Type B pancreatic cell (in vitro differentiated cells): ENCODE measurements at regions not wholly inside any gene's neighbourhood (a gene's known extent, or its start where the extent isn't known, plus 50 kb on each side); places are given as distances from the start of the nearest gene placed in this dataset.
"Not testable (repeated sequence)": the region's sequence is repeated elsewhere in the genome, so short reads cannot be mapped to it uniquely, and the experiment has no call there.

Source experiments
- DNase-seq: peaks from one replicate; pipeline ENCODE4 v3.0.0; 2021; ENCODE audit warnings: mixed read lengths; ENCODE audit not compliant: unreplicated experiment; ENCODE audit errors: extremely low spot score
- H3K27ac Mint-ChIP-seq: 2 replicates; pipeline ENCODE4 v1.8.0; 2021; ENCODE audit warnings: mild to moderate bottlenecking, mixed read lengths
- H3K27me3 Mint-ChIP-seq: 2 replicates; pipeline ENCODE4 v1.8.0; 2021; ENCODE audit warnings: mixed read lengths
- H3K36me3 Mint-ChIP-seq: 2 replicates; pipeline ENCODE4 v1.8.0; 2021; ENCODE audit warnings: mixed read lengths
- H3K4me1 Mint-ChIP-seq: one replicate; pipeline ENCODE4 v1.8.0; 2021; ENCODE audit warnings: mixed read lengths; ENCODE audit not compliant: unreplicated experiment
- H3K4me3 Mint-ChIP-seq: 2 replicates; pipeline ENCODE4 v1.8.0; 2021; ENCODE audit warnings: mild to moderate bottlenecking, mixed read lengths
- H3K9me3 Mint-ChIP-seq: 2 replicates; pipeline ENCODE4 v1.8.0; 2021; ENCODE audit warnings: mixed read lengths
- TF ChIP-seq, protein P1 (sequence below): fragments of 200-600 bp; sonication (generic); conservative IDR thresholded peaks from 2 replicates; pipeline ENCODE4 v1.5.0; 2021; ENCODE audit warnings: antibody characterized with exemption, mild to moderate bottlenecking

DNA sequence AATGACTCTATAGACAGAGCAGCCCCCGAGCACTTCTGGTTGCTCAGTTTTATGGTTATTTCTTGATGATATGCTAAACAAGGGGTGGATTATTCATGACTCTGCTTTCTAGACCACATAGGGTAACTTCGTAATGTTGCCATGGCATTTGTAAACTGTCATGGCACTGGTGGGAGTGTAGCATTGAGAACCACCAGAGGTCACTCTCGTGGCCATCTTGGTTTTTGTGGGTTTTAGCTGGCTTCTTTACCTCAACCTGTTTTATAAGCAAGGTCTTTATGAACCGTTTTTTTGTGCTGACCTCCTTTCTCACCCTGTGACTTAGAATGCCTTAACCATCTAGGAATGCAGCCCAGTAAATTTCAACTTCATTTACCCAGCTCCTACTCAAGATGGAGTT lies 1036.2 kb upstream of the FLRT2 start:
- no peak overlapping the region for H3K27ac Mint-ChIP-seq
- H3K4me1 Mint-ChIP-seq = no peaks in the 10 kb centered on the region
- DNase-seq = no peak
- TF ChIP-seq, protein P1, sequence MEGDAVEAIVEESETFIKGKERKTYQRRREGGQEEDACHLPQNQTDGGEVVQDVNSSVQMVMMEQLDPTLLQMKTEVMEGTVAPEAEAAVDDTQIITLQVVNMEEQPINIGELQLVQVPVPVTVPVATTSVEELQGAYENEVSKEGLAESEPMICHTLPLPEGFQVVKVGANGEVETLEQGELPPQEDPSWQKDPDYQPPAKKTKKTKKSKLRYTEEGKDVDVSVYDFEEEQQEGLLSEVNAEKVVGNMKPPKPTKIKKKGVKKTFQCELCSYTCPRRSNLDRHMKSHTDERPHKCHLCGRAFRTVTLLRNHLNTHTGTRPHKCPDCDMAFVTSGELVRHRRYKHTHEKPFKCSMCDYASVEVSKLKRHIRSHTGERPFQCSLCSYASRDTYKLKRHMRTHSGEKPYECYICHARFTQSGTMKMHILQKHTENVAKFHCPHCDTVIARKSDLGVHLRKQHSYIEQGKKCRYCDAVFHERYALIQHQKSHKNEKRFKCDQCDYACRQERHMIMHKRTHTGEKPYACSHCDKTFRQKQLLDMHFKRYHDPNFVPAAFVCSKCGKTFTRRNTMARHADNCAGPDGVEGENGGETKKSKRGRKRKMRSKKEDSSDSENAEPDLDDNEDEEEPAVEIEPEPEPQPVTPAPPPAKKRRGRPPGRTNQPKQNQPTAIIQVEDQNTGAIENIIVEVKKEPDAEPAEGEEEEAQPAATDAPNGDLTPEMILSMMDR = no peak
- no peaks in the 10 kb centered on the region for H3K27me3 Mint-ChIP-seq
- H3K4me3 Mint-ChIP-seq = no peak overlapping the region
- no peaks in the 10 kb centered on the region for H3K36me3 Mint-ChIP-seq
- no peaks in the 10 kb centered on the region for H3K9me3 Mint-ChIP-seq

DNA sequence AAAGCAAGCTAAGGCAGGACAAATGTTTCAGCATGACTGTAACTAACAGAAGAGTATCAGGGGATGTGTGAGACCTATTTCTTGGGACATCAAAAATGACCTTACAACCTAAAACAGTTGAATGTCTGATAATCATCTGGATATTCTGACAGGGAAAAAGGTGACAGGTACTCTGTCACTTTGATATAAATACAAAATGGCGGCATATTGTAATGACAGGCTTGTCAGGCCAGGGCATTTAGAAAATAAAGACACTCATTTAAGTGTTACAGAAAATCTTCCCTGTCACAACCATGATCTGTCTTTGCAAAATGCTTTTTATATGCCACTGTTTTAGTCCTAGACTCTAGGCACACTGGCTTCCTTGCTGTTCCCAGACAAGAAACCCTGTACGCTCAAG lies 1033.3 kb upstream of the FLRT2 start:
- no peaks in the 10 kb centered on the region for H3K36me3 Mint-ChIP-seq
- no peaks in the 10 kb centered on the region for H3K9me3 Mint-ChIP-seq
- DNase-seq = no peak
- H3K27ac Mint-ChIP-seq = no peak overlapping the region
- H3K4me3 Mint-ChIP-seq = no peak overlapping the region
- no peaks in the 10 kb centered on the region for H3K27me3 Mint-ChIP-seq
- TF ChIP-seq, protein P1 = no peak
- no peaks in the 10 kb centered on the region for H3K4me1 Mint-ChIP-seq

DNA sequence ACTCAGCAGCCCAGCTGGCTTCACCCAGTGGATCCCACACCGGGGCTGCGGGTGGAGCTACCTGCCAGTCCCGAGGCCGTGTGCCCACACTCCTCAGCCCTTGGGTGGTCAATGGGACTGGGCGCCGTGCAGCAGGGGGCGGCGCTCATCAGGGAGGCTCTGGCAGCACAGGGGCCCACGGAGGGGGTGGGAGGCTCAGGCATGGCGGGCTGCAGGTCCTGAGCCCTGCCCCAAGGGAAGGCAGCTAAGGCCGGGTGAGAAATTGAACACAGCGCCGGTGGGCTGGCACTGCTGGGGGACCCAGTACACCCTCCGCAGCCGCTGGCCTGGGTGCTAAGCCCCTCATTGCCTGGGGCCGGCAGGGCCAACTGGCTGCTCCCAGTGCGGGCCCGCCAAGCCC lies 1017.1 kb upstream of the FLRT2 start:
- not testable (repeated sequence) for H3K4me3 Mint-ChIP-seq, DNase-seq, H3K4me1 Mint-ChIP-seq, H3K9me3 Mint-ChIP-seq, H3K27ac Mint-ChIP-seq, H3K36me3 Mint-ChIP-seq, H3K27me3 Mint-ChIP-seq

DNA sequence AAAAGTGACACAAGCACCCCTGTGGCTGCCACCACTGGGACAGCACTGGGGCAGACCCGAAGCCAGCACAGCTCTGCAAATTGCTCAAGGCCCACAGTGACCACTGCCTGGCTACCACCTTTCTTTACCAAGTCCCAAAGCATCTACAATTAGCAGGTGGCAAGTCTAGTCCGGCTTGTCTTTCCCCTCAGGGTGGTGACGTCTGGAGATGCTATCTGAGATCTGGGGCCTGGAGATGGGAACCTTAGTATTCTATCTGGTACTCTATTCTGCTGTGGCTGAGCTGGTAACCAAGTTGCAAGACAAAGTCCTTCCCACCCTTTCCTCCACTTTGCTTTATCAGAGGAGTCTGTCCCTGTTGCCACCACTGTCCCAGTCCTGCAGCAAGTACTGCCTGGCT lies 1010.1 kb upstream of the FLRT2 start:
- Mint-ChIP-seq H3K36me3 (no peaks in the 10 kb centered on the region), H3K4me1 (peaks cover 5% of the 10 kb centered on the region), H3K27ac (no peak overlapping the region), H3K9me3 (no peaks in the 10 kb centered on the region), H3K27me3 (no peaks in the 10 kb centered on the region), H3K4me3 (no peak overlapping the region)
- DNase-seq = no peak
- TF ChIP-seq, protein P1 = no peak

DNA sequence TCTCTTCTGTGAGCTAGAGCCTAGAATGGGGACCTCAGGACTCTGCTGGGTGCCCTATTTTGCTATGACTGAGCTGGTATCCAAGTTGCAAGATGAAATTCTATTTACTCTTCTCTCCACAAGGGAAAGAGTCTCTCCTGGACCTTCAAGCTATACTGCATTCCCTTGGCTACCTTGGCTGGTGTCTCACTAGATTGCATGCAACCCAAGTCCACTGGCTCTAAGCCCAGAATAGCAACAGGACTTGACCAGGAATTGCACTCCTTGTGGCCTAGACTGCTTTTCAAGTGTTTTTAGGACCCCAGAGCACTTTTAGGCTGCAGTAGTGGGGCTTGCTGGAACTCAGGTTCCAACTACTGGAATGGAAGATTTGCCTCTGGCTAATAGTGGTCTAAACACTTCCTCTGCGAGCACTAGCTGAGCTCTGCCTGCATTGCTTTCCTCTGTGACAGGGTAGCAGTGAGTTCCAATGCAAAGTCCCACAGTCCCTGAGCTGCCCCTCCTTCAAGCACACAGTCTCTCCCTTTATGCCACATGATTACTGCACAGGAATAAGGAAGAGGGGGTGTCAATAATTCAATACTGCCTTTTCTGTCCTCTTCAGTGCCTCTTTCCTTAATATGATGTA lies 1009.1 kb upstream of the FLRT2 start:
- H3K4me3 Mint-ChIP-seq = no peak overlapping the region
- TF ChIP-seq, protein P1 = no peak
- H3K4me1 Mint-ChIP-seq = peaks cover 5% of the 10 kb centered on the region
- peaks cover 6% of the 10 kb centered on the region for H3K27me3 Mint-ChIP-seq
- H3K36me3 Mint-ChIP-seq = no peaks in the 10 kb centered on the region
- H3K9me3 Mint-ChIP-seq = peaks cover 5% of the 10 kb centered on the region
- no peak overlapping the region for H3K27ac Mint-ChIP-seq
- no peak for DNase-seq

DNA sequence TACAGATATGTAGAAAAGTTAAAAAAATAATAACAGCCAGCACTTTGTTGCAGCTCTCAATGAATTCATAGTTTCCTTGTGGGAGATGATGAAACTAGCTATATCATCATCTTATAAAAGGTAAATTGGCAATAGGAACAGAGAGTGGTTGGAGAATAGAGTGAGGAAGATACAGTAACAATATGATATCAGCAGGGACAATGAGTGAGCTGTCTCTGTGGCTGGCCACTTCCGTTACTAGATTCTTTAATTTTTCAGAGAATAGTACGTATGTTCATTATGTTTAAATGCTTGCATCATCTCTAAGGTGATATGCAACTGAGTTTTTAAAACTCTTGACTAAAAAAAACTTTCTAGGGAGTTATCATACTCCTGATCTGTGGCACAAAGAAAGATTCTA lies 1006.2 kb upstream of the FLRT2 start:
- Mint-ChIP-seq H3K4me1 (peaks cover 5% of the 10 kb centered on the region), H3K36me3 (no peaks in the 10 kb centered on the region), H3K9me3 (peaks cover 6% of the 10 kb centered on the region), H3K4me3 (no peak overlapping the region), H3K27ac (no peak overlapping the region), H3K27me3 (peaks cover 7% of the 10 kb centered on the region)
- TF ChIP-seq, protein P1 = no peak
- DNase-seq = no peak
